GM13977 (cell line): ENCODE measurements at regions not wholly inside any gene's neighbourhood (a gene's known extent, or its start where the extent isn't known, plus 50 kb on each side); places are given as distances from the start of the nearest gene placed in this dataset.

ENCODE experiments used
- DNase-seq: peaks from one replicate; pipeline ENCODE4 v3.0.0; 2012; ENCODE audit warnings: low spot score
- in situ Hi-C: fragments of 300-500 bp; cut with MboI; formaldehyde crosslinking; loops from one replicate; pipeline ENCODE4 v1.12.0; 2022; ENCODE audit warnings: low sequenced_read_pairs, low pct_unique_long_range_greater_than_20kb, mixed read lengths, inconsistent platforms; ENCODE audit not compliant: unreplicated experiment
- TF ChIP-seq, protein P1 (sequence below): IDR thresholded peaks from 2 replicates; pipeline ENCODE4 v1.5.1; 2012; ENCODE audit warnings: mild to moderate bottlenecking, control low read depth; ENCODE audit not compliant: insufficient read depth; ENCODE audit errors: extremely low read depth, missing control alignments

GRCh38 chr2:7392076-7392787, 475.0 kb downstream of the RNF144A start:
- TF ChIP-seq, protein P1, sequence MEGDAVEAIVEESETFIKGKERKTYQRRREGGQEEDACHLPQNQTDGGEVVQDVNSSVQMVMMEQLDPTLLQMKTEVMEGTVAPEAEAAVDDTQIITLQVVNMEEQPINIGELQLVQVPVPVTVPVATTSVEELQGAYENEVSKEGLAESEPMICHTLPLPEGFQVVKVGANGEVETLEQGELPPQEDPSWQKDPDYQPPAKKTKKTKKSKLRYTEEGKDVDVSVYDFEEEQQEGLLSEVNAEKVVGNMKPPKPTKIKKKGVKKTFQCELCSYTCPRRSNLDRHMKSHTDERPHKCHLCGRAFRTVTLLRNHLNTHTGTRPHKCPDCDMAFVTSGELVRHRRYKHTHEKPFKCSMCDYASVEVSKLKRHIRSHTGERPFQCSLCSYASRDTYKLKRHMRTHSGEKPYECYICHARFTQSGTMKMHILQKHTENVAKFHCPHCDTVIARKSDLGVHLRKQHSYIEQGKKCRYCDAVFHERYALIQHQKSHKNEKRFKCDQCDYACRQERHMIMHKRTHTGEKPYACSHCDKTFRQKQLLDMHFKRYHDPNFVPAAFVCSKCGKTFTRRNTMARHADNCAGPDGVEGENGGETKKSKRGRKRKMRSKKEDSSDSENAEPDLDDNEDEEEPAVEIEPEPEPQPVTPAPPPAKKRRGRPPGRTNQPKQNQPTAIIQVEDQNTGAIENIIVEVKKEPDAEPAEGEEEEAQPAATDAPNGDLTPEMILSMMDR: no peak
- no peak for DNase-seq
- in situ Hi-C loops: no loop called here

DNA sequence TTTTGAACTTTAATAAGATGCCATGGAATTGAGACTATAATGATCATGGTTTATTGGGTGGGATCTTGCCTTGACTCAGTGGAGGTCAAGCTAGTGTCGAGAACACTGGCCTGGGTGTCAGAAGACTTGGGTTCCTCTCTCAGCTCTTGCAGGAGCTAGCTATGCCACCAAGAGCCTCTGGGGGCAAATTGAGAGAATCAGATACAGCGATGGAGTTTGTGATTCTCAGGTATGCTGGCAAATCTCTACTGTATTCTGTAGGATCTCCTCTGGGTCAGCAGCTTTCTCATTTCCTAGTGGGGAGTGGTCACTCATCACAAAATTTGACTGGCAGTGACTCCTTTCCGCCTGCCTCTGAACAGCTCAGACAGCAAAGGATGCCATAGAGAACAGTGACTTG, 477.0 kb downstream of the RNF144A start:
- no peak for DNase-seq
- TF ChIP-seq, protein P1: no peak
- in situ Hi-C loops: no loop called here

- in situ Hi-C loops: no loop called here
- TF ChIP-seq, protein P1: no peak
- DNase-seq: no peak
These were observed 483.4 kb downstream of the RNF144A start for GRCh38 chr2:7400628-7401027.

DNA sequence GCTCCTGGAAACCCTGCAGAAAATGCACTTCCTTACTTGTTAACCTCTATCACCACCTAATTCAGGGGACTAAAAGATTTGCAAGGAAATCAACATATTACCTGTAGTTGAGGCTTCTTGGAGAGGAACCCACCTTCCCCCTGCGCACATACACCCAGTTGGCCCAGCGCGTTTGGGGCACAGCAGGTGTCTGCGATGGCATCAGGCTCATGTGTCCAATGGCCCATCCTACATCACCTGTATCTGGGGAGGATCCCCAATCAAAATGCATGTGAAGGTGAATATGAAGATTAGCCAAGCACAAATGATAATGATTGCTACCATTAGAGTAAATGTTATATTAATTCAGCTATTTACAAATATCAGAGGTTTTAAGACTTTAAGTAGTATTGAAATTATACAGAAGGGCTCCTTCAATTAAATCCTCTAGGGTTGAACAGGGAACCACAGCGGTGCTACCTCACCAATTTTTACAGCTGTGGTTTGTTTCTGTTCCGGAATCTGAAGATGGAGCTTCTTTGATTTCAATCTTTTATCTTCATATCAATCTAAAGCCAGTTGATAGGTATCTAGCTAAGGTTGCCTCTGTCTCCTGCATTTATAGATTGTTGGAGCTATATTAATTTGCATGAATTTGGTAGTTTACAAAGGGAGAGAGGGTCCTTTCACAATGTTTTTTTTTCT, 486.0 kb downstream of the RNF144A start:
- DNase-seq: no peak
- in situ Hi-C loops: no loop called here

GRCh38 chr2:7405861-7406715, 488.9 kb downstream of the RNF144A start:
- TF ChIP-seq, protein P1: no peak
- DNase-seq: no peak
- in situ Hi-C loops: no loop called here

More for the DNA sequence above, 486.0 kb downstream of the RNF144A start:
- TF ChIP-seq, protein P1: no peak

DNA sequence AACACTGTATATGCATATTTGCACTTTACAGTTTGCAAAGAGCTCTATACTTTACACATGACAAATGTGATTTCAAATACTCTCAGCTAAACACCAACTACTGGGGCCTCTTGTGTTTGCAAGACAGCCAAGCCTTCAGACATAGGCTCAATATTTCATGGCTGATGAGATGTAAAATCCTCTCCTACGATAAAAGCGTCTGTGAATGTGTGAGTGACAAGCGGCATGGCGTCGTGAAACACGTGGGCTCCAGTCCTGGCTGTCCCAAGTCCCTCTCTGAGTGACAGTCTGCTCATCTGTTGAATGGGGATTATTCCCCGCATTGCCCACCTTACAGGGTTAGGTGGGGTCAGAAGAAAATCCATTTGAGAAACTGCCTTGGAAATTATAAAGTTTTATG, 489.8 kb downstream of the RNF144A start:
- DNase-seq: no peak
- TF ChIP-seq, protein P1: no peak
- in situ Hi-C loops: no loop called here
